ENCODE measurements at regions not wholly inside any gene's neighbourhood (a gene's known extent, or its start where the extent isn't known, plus 50 kb on each side); places are given as distances from the start of the nearest gene placed in this dataset.

- Histone ChIP-seq H3K27me3 (no peaks in the 10 kb centered on the region), H3K27ac (replicated peaks in 1 of 4) (no peak overlapping the region), H3K9me3 (peaks cover 0 to 8% (median 0%) of the 10 kb centered on the region in 4 donors), H3K4me1 (peaks cover 0 to 26% (median 22%) of the 10 kb centered on the region in 4 donors), H3K36me3 (no peaks in the 10 kb centered on the region), H3K4me3 (no peak overlapping the region)
- TF ChIP-seq POLR2A (IDR thresholded peaks at IDR 0.05; ENCODE audit: low read depth), result no peak
- no peak for TF ChIP-seq EP300 (IDR thresholded peaks at IDR 0.05)
- TF ChIP-seq POLR2AphosphoS5 (IDR thresholded peaks at IDR 0.05), result no peak
- TF ChIP-seq CTCF (IDR thresholded peaks at IDR 0.05), result no peak
- intact Hi-C loops (cut with DNase I), result no loop called here
- no peak for DNase-seq (ENCODE audit: extremely low spot score)
- 100% methylated on average over 1 of the region's 1 CpG for WGBS
Observed at GRCh38 chr4:72966652-72967051, 102.9 kb downstream of the COX18 start.

- H3K9me3 ChIP-seq, result peaks cover 0 to 28% (median 7%) of the 10 kb centered on the region in 4 donors
- H3K36me3 ChIP-seq, result no peaks in the 10 kb centered on the region
- no peak for DNase-seq (ENCODE audit: extremely low spot score)
- H3K4me1 ChIP-seq, result no peaks in the 10 kb centered on the region
- no peak overlapping the region for H3K4me3 ChIP-seq
- intact Hi-C loops (cut with DNase I), result no loop called here
- TF ChIP-seq CTCF (IDR thresholded peaks at IDR 0.05), result no peak
- WGBS, result 80% methylated on average over 2 of the region's 2 CpGs
- no peaks in the 10 kb centered on the region for H3K27me3 ChIP-seq
- no peak overlapping the region for H3K27ac ChIP-seq (replicated peaks in 1 of 4)
Observed at GRCh38 chr4:72959411-72959810, 110.1 kb downstream of the COX18 start.

- no peak for DNase-seq (ENCODE audit: extremely low spot score)
- Histone ChIP-seq H3K27me3 (no peaks in the 10 kb centered on the region), H3K27ac (replicated peaks in 1 of 4) (no peak overlapping the region), H3K36me3 (no peaks in the 10 kb centered on the region), H3K4me1 (peaks cover 0 to 18% (median 10%) of the 10 kb centered on the region in 4 donors), H3K4me3 (peak overlapping the region in 1 of 4 donors; percentile 31), H3K9me3 (peaks cover 0 to 6% (median 0%) of the 10 kb centered on the region in 4 donors)
- intact Hi-C loops (cut with DNase I), result no loop called here
- WGBS, result 93% methylated on average over 2 of the region's 2 CpGs
- TF ChIP-seq POLR2A (IDR thresholded peaks at IDR 0.05; ENCODE audit: low read depth) (no peak), EP300 (IDR thresholded peaks at IDR 0.05) (no peak)
Observed at GRCh38 chr4:72954811-72955210, 114.7 kb downstream of the COX18 start.

- no peak for DNase-seq (ENCODE audit: extremely low spot score)
- no peaks in the 10 kb centered on the region for H3K9me3 ChIP-seq
- peaks cover 0 to 18% (median 10%) of the 10 kb centered on the region in 4 donors for H3K4me1 ChIP-seq
- intact Hi-C loops (cut with DNase I), result no loop called here
- no peak for TF ChIP-seq EP300 (IDR thresholded peaks at IDR 0.05)
- TF ChIP-seq CTCF (IDR thresholded peaks at IDR 0.05), result no peak
- peak in 1 of 2 donors; percentile 11 for TF ChIP-seq POLR2AphosphoS5 (IDR thresholded peaks at IDR 0.05)
- TF ChIP-seq POLR2A (IDR thresholded peaks at IDR 0.05; ENCODE audit: low read depth), result no peak
- no peaks in the 10 kb centered on the region for H3K36me3 ChIP-seq
- WGBS, result 58% methylated on average over 1 of the region's 1 CpG
- peak overlapping the region in 3 of 4 donors; percentile 13 to 31 (median 16) for H3K4me3 ChIP-seq
- H3K27me3 ChIP-seq, result no peaks in the 10 kb centered on the region
- H3K27ac ChIP-seq (replicated peaks in 1 of 4), result peak overlapping the region in 2 of 4 donors; percentile 7 to 46
Observed at GRCh38 chr4:72953571-72953970, 115.9 kb downstream of the COX18 start.

GRCh38 chr4:72951628-72952027, 117.9 kb downstream of the COX18 start:
- TF ChIP-seq POLR2A (IDR thresholded peaks at IDR 0.05; ENCODE audit: low read depth), result no peak
- no peak for TF ChIP-seq CTCF (IDR thresholded peaks at IDR 0.05)
- TF ChIP-seq POLR2AphosphoS5 (IDR thresholded peaks at IDR 0.05), result no peak
- TF ChIP-seq EP300 (IDR thresholded peaks at IDR 0.05), result no peak
- Histone ChIP-seq H3K36me3 (no peaks in the 10 kb centered on the region), H3K27ac (replicated peaks in 1 of 4) (no peak overlapping the region), H3K9me3 (no peaks in the 10 kb centered on the region), H3K4me1 (peaks cover 0 to 25% (median 11%) of the 10 kb centered on the region in 4 donors), H3K27me3 (no peaks in the 10 kb centered on the region), H3K4me3 (no peak overlapping the region)
- no peak for DNase-seq (ENCODE audit: extremely low spot score)
- WGBS, result 76% methylated on average over 2 of the region's 2 CpGs
- intact Hi-C loops (cut with DNase I), result no loop called here

All from esophagus muscularis mucosa (tissue), 4 donors.